ENCODE measurements at regions not wholly inside any gene's neighbourhood (a gene's known extent, or its start where the extent isn't known, plus 50 kb on each side); places are given as distances from the start of the nearest gene placed in this dataset.

- no peak for DNase-seq
- peaks cover 16% of the 10 kb centered on the region for H3K36me3 Mint-ChIP-seq (ENCODE audit: unreplicated experiment)
- no peak for TF ChIP-seq CTCF (IDR thresholded peaks at IDR 0.05; ENCODE audit: partially characterized antibody, unreplicated experiment)
- H3K27ac Mint-ChIP-seq (ENCODE audit: unreplicated experiment): no peak overlapping the region
- no peaks in the 10 kb centered on the region for H3K4me1 Mint-ChIP-seq (ENCODE audit: low read depth, unreplicated experiment)
- H3K9me3 Mint-ChIP-seq (ENCODE audit: unreplicated experiment): peaks cover 7% of the 10 kb centered on the region
- no peak overlapping the region for H3K4me3 Mint-ChIP-seq (ENCODE audit: unreplicated experiment)
- H3K27me3 Mint-ChIP-seq (ENCODE audit: unreplicated experiment): peaks cover 5% of the 10 kb centered on the region
Observed at GRCh38 chr20:23266530-23267398, 83.8 kb upstream of the NXT1 start.

DNA sequence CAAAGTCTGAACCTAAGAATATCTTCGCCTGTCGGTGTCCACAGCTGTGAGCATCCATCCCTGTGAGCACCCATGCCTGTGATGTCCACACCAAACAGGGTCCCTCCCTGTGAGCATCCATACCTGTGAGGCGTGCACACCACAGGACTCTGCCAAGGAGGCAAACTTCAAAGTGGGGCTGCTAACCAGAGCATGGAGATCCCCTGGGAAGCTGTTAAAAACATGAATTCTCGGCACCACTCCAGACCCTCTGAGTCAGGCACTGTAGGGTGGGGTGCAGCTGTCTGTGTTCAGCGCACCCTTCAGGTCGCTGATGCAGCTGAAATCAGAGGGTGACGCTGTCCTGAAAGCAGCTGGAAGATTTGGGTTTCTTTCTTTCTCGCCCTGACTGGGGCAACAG, 85.4 kb upstream of the NXT1 start:
- Mint-ChIP-seq H3K4me1 (ENCODE audit: low read depth, unreplicated experiment) (no peaks in the 10 kb centered on the region), H3K4me3 (ENCODE audit: unreplicated experiment) (no peak overlapping the region), H3K27me3 (ENCODE audit: unreplicated experiment) (no peaks in the 10 kb centered on the region), H3K9me3 (ENCODE audit: unreplicated experiment) (peaks cover 7% of the 10 kb centered on the region), H3K36me3 (ENCODE audit: unreplicated experiment) (peaks cover 16% of the 10 kb centered on the region), H3K27ac (ENCODE audit: unreplicated experiment) (no peak overlapping the region)
- no peak for TF ChIP-seq CTCF (IDR thresholded peaks at IDR 0.05; ENCODE audit: partially characterized antibody, unreplicated experiment)
- no peak for DNase-seq

DNA sequence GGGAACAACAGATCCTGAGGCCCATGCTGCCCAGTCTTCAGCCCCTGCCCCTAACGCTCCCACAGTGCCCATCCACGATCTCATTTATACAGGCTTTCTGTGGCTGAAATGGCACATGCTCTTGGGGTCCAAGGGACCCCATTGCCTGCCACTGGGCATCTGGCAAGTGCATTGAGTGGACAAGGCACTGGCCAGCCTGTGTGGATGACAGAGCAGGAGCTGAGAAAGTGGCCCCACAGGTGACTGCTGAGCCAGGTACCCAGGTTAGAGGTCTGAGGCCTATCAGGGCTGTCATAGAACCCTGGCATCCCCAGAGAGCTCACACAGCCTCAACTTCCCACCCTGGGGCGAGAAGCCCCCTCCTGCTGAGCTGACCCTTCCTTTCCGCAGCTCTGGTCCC, 86.0 kb upstream of the NXT1 start:
- H3K36me3 Mint-ChIP-seq (ENCODE audit: unreplicated experiment): peaks cover 13% of the 10 kb centered on the region
- no peak for DNase-seq
- H3K9me3 Mint-ChIP-seq (ENCODE audit: unreplicated experiment): peaks cover 7% of the 10 kb centered on the region

DNA sequence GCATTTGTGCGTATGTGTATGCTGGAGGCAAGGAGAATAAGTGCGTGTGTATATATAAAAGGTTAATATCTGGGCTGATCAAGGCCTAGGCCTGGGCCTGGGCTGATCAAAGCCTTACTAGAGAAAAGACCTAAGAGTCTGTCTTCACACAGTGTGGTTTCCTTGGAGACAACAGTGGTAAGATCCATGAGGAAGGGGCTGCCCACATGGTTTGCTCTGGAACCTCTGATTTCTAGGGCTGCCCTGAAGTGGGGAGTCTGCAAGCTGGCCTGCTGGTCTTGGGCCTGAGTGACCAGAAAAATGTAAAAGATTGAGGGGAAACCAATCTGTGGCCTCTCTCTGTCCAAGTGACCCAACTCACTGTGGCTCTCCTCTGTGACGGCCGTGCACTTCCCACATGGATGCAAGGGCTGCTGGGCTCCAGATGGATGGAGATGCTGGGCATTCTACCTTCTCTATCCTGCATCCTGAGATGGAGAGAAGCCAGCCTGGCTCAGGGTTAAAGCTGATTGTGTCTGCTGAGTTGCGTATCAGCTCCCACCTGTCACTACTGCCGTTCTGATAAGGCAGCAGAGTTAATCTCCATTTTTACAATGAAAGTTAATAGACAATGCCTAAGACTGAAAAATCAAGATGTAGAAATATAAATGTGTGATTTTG, 90.3 kb upstream of the NXT1 start:
- TF ChIP-seq CTCF (IDR thresholded peaks at IDR 0.05; ENCODE audit: partially characterized antibody, unreplicated experiment): no peak
- H3K27me3 Mint-ChIP-seq (ENCODE audit: unreplicated experiment): peaks cover 2% of the 10 kb centered on the region
- no peaks in the 10 kb centered on the region for H3K4me1 Mint-ChIP-seq (ENCODE audit: low read depth, unreplicated experiment)
- no peak overlapping the region for H3K27ac Mint-ChIP-seq (ENCODE audit: unreplicated experiment)
- no peaks in the 10 kb centered on the region for H3K36me3 Mint-ChIP-seq (ENCODE audit: unreplicated experiment)
- H3K4me3 Mint-ChIP-seq (ENCODE audit: unreplicated experiment): no peak overlapping the region
- H3K9me3 Mint-ChIP-seq (ENCODE audit: unreplicated experiment): peaks cover 4% of the 10 kb centered on the region
- DNase-seq: no peak

More for the DNA sequence above, 86.0 kb upstream of the NXT1 start:
- no peak for TF ChIP-seq CTCF (IDR thresholded peaks at IDR 0.05; ENCODE audit: partially characterized antibody, unreplicated experiment)
- H3K4me1 Mint-ChIP-seq (ENCODE audit: low read depth, unreplicated experiment): no peaks in the 10 kb centered on the region
- no peak overlapping the region for H3K27ac Mint-ChIP-seq (ENCODE audit: unreplicated experiment)
- no peak overlapping the region for H3K4me3 Mint-ChIP-seq (ENCODE audit: unreplicated experiment)
- H3K27me3 Mint-ChIP-seq (ENCODE audit: unreplicated experiment): no peaks in the 10 kb centered on the region

DNA sequence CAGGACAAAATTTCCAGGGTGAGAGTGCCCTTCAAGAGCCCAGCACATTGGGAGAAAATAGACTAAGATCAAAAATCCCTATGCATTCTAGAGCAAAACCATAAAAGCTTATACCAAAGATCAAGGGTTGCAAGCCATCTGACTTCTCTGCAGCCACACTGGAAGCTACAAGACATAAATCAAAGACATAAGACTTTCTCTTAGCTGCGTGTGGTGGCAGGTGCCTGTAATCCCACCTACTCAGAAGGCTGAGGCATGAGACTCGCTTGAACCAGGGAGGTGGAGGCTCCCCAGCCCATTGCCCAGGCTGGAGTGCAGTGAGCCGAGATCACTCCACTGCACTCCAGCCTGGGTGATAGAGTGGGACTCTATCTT, 91.9 kb upstream of the NXT1 start:
- peaks cover 4% of the 10 kb centered on the region for H3K9me3 Mint-ChIP-seq (ENCODE audit: unreplicated experiment)
- no peak for DNase-seq
- H3K4me3 Mint-ChIP-seq (ENCODE audit: unreplicated experiment): no peak overlapping the region
- H3K36me3 Mint-ChIP-seq (ENCODE audit: unreplicated experiment): no peaks in the 10 kb centered on the region
- H3K4me1 Mint-ChIP-seq (ENCODE audit: low read depth, unreplicated experiment): no peaks in the 10 kb centered on the region
- H3K27me3 Mint-ChIP-seq (ENCODE audit: unreplicated experiment): peaks cover 4% of the 10 kb centered on the region
- TF ChIP-seq CTCF (IDR thresholded peaks at IDR 0.05; ENCODE audit: partially characterized antibody, unreplicated experiment): no peak
- no peak overlapping the region for H3K27ac Mint-ChIP-seq (ENCODE audit: unreplicated experiment)

All from glutamatergic neuron (in vitro differentiated cells).